ENCODE measurements at regions not wholly inside any gene's neighbourhood (a gene's known extent, or its start where the extent isn't known, plus 50 kb on each side); places are given as distances from the start of the nearest gene placed in this dataset.

- TF ChIP-seq CTCF (IDR thresholded peaks at IDR 0.05; ENCODE audit: borderline replicate concordance, extremely low read depth, low read length, poor library complexity, severe bottlenecking) (no peak), EZH2 (IDR thresholded peaks at IDR 0.05; ENCODE audit: borderline replicate concordance, low read depth, low read length, severe bottlenecking) (no peak)
These were observed 73.8 kb downstream of the IRX2 start for GRCh38 chr5:2677689-2678088.

Data from DND-41 (cell line).